ENCODE measurements at regions not wholly inside any gene's neighbourhood (a gene's known extent, or its start where the extent isn't known, plus 50 kb on each side); places are given as distances from the start of the nearest gene placed in this dataset.

DNA sequence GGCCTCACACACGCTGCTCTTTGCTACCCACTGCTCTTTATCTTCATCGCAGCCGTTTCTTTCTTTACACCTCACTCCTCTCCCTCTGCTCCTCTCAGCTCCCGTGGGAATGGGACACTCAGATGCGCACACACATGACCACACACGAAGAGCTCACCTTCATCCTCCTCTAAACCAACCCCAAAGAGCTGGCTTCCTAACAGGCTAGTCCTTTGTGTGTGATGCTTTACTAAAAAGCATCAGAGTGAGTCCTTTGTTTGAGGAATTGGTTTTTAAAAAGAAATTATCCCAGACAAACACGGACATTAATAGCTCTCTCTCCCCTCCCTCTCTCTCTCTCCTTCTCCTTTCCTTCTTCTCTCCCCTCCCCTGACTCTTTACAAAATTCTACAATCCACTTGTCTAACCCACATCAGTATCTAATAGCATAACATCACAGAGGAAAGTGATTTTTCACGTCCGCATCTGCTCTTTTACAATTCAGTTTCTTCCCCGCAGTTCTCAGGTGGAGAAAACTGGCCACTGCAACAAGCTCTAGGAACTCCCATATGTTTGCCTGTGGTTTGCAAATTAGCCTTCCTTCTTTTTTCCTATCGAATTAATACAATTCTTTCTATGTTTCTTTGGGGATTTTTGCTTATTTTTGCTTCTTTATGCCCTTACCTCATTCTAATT is 306.8 kb upstream of the CNR1 start:
- TF ChIP-seq, protein P1, sequence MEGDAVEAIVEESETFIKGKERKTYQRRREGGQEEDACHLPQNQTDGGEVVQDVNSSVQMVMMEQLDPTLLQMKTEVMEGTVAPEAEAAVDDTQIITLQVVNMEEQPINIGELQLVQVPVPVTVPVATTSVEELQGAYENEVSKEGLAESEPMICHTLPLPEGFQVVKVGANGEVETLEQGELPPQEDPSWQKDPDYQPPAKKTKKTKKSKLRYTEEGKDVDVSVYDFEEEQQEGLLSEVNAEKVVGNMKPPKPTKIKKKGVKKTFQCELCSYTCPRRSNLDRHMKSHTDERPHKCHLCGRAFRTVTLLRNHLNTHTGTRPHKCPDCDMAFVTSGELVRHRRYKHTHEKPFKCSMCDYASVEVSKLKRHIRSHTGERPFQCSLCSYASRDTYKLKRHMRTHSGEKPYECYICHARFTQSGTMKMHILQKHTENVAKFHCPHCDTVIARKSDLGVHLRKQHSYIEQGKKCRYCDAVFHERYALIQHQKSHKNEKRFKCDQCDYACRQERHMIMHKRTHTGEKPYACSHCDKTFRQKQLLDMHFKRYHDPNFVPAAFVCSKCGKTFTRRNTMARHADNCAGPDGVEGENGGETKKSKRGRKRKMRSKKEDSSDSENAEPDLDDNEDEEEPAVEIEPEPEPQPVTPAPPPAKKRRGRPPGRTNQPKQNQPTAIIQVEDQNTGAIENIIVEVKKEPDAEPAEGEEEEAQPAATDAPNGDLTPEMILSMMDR (IDR thresholded peaks at IDR 0.05; ENCODE audit: insufficient read depth in 1 of 2, low read depth in 1 of 2, low read length in 1 of 2, severe bottlenecking in 1 of 2, unreplicated experiment in 1 of 2) = no peak
- Mint-ChIP-seq H3K4me3 (ENCODE audit: unreplicated experiment) (no peak overlapping the region), H3K27me3 (ENCODE audit: insufficient read depth, unreplicated experiment) (peaks cover 2% of the 10 kb centered on the region), H3K9me3 (ENCODE audit: unreplicated experiment) (no peaks in the 10 kb centered on the region), H3K27ac (ENCODE audit: unreplicated experiment) (no peak overlapping the region), H3K36me3 (ENCODE audit: insufficient read depth, unreplicated experiment) (no peaks in the 10 kb centered on the region), H3K4me1 (ENCODE audit: low read depth, unreplicated experiment) (no peaks in the 10 kb centered on the region)
- H3K27me3 ChIP-seq (replicated peaks; ENCODE audit: control insufficient read depth, insufficient read depth, low read length) = no peaks in the 10 kb centered on the region
- H3K4me3 ChIP-seq (ENCODE audit: low read depth, low read length) = no peak overlapping the region
- CTCF ChIA-PET = no interaction called here
- no peaks in the 10 kb centered on the region for H3K4me1 ChIP-seq
- POLR2A ChIA-PET = no interaction called here
- H3K36me3 ChIP-seq (ENCODE audit: control insufficient read depth, insufficient read depth, low read length) = no peaks in the 10 kb centered on the region
- no peak for DNase-seq
- intact Hi-C loops (cut with micrococcal nuclease; ENCODE audit: unreplicated experiment) = no loop called here
- no TSS peak for BruUV-seq (replicated peaks)
- no peaks in the 10 kb centered on the region for H3K9me3 ChIP-seq

DNA sequence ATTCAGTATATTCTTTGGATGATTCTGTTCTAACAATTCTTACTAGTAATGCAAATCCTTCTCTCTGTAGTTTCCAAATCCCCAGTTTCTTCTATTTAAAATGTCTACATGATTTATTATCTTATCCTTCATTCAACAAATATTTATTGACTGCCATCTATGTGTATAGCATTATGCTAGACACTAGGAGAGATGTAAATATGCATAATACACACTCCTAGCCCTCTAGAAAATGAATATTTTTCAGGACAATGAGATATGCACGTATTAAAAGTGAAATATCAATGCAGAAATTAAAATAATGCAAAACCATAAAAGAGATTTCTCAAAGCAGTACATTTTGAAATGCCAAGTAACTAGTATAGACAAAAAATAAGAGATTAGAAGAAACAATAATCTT is 293.5 kb upstream of the CNR1 start:
- Mint-ChIP-seq H3K4me1 (ENCODE audit: low read depth, unreplicated experiment) (no peaks in the 10 kb centered on the region), H3K36me3 (ENCODE audit: insufficient read depth, unreplicated experiment) (no peaks in the 10 kb centered on the region), H3K4me3 (ENCODE audit: unreplicated experiment) (no peak overlapping the region), H3K9me3 (ENCODE audit: unreplicated experiment) (no peaks in the 10 kb centered on the region), H3K27ac (ENCODE audit: unreplicated experiment) (no peak overlapping the region), H3K27me3 (ENCODE audit: insufficient read depth, unreplicated experiment) (peaks cover 14% of the 10 kb centered on the region)
- Histone ChIP-seq H3K4me1 (no peaks in the 10 kb centered on the region), H3K27me3 (replicated peaks; ENCODE audit: control insufficient read depth, insufficient read depth, low read length) (no peaks in the 10 kb centered on the region), H3K4me3 (ENCODE audit: low read depth, low read length) (no peak overlapping the region), H3K36me3 (ENCODE audit: control insufficient read depth, insufficient read depth, low read length) (no peaks in the 10 kb centered on the region), H3K9me3 (no peaks in the 10 kb centered on the region)
- no TSS peak for BruUV-seq (replicated peaks)
- DNase-seq = no peak
- TF ChIP-seq, protein P1 (IDR thresholded peaks at IDR 0.05; ENCODE audit: insufficient read depth in 1 of 2, low read depth in 1 of 2, low read length in 1 of 2, severe bottlenecking in 1 of 2, unreplicated experiment in 1 of 2) = no peak
- intact Hi-C loops (cut with micrococcal nuclease; ENCODE audit: unreplicated experiment) = no loop called here
- CTCF ChIA-PET = no interaction called here
- POLR2A ChIA-PET = no interaction called here

DNA sequence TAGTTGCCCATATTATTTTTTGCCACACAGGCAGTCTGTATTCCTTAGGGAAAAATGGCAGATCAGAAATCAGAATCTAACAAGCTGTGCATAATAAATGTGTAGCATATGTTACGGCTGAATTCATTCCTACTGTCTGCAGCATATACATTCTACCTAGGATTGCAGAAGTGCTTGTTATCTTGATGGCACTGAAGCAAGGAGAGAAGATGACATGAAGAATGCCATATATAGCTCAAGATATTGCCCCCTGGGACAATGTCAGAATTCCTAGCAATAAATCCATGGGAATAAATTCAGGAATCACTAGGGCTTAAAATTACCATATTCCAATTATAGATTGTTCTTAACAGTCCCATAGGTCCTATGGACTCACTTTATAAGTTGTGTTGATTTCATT is 293.0 kb upstream of the CNR1 start:
- no peaks in the 10 kb centered on the region for H3K4me1 Mint-ChIP-seq (ENCODE audit: low read depth, unreplicated experiment)
- intact Hi-C loops (cut with micrococcal nuclease; ENCODE audit: unreplicated experiment) = no loop called here
- H3K4me3 Mint-ChIP-seq (ENCODE audit: unreplicated experiment) = no peak overlapping the region
- H3K36me3 Mint-ChIP-seq (ENCODE audit: insufficient read depth, unreplicated experiment) = no peaks in the 10 kb centered on the region
- Histone ChIP-seq H3K27me3 (replicated peaks; ENCODE audit: control insufficient read depth, insufficient read depth, low read length) (no peaks in the 10 kb centered on the region), H3K4me1 (no peaks in the 10 kb centered on the region), H3K4me3 (ENCODE audit: low read depth, low read length) (no peak overlapping the region), H3K36me3 (ENCODE audit: control insufficient read depth, insufficient read depth, low read length) (no peaks in the 10 kb centered on the region), H3K9me3 (no peaks in the 10 kb centered on the region)
- H3K27me3 Mint-ChIP-seq (ENCODE audit: insufficient read depth, unreplicated experiment) = peaks cover 14% of the 10 kb centered on the region
- BruUV-seq (replicated peaks) = no TSS peak
- no peaks in the 10 kb centered on the region for H3K9me3 Mint-ChIP-seq (ENCODE audit: unreplicated experiment)
- no peak for DNase-seq
- POLR2A ChIA-PET = no interaction called here
- TF ChIP-seq, protein P1 (IDR thresholded peaks at IDR 0.05; ENCODE audit: insufficient read depth in 1 of 2, low read depth in 1 of 2, low read length in 1 of 2, severe bottlenecking in 1 of 2, unreplicated experiment in 1 of 2) = no peak
- CTCF ChIA-PET = no interaction called here
- H3K27ac Mint-ChIP-seq (ENCODE audit: unreplicated experiment) = no peak overlapping the region
